GM12891 (cell line): ENCODE measurements at regions not wholly inside any gene's neighbourhood (a gene's known extent, or its start where the extent isn't known, plus 50 kb on each side); places are given as distances from the start of the nearest gene placed in this dataset.

Experiments used
- PAX5 ChIP-seq: IDR thresholded peaks from 2 replicates; pipeline ENCODE4 v1.6.1; 2011; ENCODE audit warnings: low read length, moderate library complexity, mild to moderate bottlenecking; ENCODE audit not compliant: insufficient read depth, severe bottlenecking
- POLR2A ChIP-seq: IDR thresholded peaks from 2 replicates; pipeline ENCODE4 v1.6.1; 2011; ENCODE audit warnings: low read depth, low read length, control low read depth
- POLR2AphosphoS5 ChIP-seq: IDR thresholded peaks from 2 replicates; pipeline ENCODE4 v1.6.1; 2011; ENCODE audit warnings: low read depth, low read length, control low read depth
- SPI1 ChIP-seq: IDR thresholded peaks from 2 replicates; pipeline ENCODE4 v1.6.1; 2011; ENCODE audit warnings: low read depth, low read length, control low read depth
- TAF1 ChIP-seq: IDR thresholded peaks from 2 replicates; pipeline ENCODE4 v1.6.1; 2011; ENCODE audit warnings: low read depth, low read length, control low read depth

DNA sequence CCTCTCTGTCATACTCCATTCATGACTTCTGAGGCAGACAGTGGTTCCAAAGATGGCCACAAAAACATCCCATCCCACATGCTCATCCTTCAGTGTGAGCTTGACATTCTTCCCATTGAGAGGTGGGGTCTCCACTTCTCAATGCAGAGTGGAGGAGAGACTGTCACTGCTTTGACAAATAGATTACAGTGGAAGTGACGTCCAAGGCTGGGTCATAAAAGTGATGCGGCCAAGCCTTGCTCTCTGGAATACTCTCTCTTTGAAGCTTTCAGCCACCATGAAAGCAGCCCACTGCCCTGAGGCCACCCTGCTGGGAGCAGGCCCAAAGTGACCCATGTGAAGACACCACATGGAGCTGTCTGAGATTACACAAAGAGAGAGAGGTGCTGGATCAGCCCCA is 59.0 kb upstream of the DNAH5 start:
- TF ChIP-seq POLR2AphosphoS5: no peak
- no peak for TF ChIP-seq POLR2A
- no peak for TF ChIP-seq TAF1
- no peak for TF ChIP-seq SPI1
- no peak for TF ChIP-seq PAX5
